Left lung (tissue), 4 donors: ENCODE measurements at regions not wholly inside any gene's neighbourhood (a gene's known extent, or its start where the extent isn't known, plus 50 kb on each side); places are given as distances from the start of the nearest gene placed in this dataset.

ENCODE experiments used
- ATAC-seq: fragments of 200-7000 bp; cut with Tn5 transposase; one replicate; pipeline ENCODE4 v1.9.1; 2020; ENCODE audit warnings: moderate library complexity
- DNase-seq, 4 donors: peaks; one replicate each; pipeline ENCODE4 v3.0.0-alpha.2; 2013 to 2020
- H3K27ac ChIP-seq, 2 donors: fragments of 200-600 bp; sonication (generic) in 1 of 2; one replicate each; pipeline versions ENCODE4 v1.5.0 to v1.8.0; 2020 to 2021
- H3K27me3 ChIP-seq, 2 donors: fragments of 200-600 bp; sonication (generic) in 1 of 2; one replicate each; pipeline versions ENCODE4 v1.5.0 to v1.8.0; 2020 to 2021
- H3K36me3 ChIP-seq, 2 donors: fragments of 200-600 bp; sonication (generic) in 1 of 2; one replicate each; pipeline versions ENCODE4 v1.5.0 to v1.8.0; 2020 to 2021
- H3K4me1 ChIP-seq, 2 donors: fragments of 200-600 bp; one replicate each; pipeline ENCODE4 v1.8.0; 2021
- H3K4me3 ChIP-seq, 2 donors: fragments of 200-600 bp; sonication (generic) in 1 of 2; one replicate each; pipeline versions ENCODE4 v1.5.0 to v1.8.0; 2020 to 2021; ENCODE audit warnings: mild to moderate bottlenecking in 1 of 2
- H3K9me3 ChIP-seq, 2 donors: fragments of 200-600 bp; sonication (generic) in 1 of 2; one replicate each; pipeline versions ENCODE4 v1.5.0 to v1.8.0; 2020 to 2021
- CTCF ChIP-seq, 2 donors: fragments of 200-600 bp; sonication (generic) in 1 of 2; IDR thresholded peaks; one replicate each; pipeline versions ENCODE4 v1.5.0 to v1.8.0; 2021; ENCODE audit warnings: antibody characterized with exemption in 2 of 2
- intact Hi-C, 2 donors: fragments of 100-400 bp; cut with DNase I; formaldehyde crosslinking; loops; one replicate each; pipeline versions ENCODE4 v1.11.2 to v1.14.2; 2022
- donor health status: DM: no; HTN: yes; CAD: no.
- donor health status: DM: no; HTN: no; CAD: no.

- intact Hi-C loops, result no loop called here
- TF ChIP-seq CTCF (IDR thresholded peaks at IDR 0.05), result no peak
- no peaks in the 10 kb centered on the region for H3K4me1 ChIP-seq
- no peaks in the 10 kb centered on the region for H3K9me3 ChIP-seq
- no peaks in the 10 kb centered on the region for H3K36me3 ChIP-seq
- H3K4me3 ChIP-seq, result no peak overlapping the region
- no peaks in the 10 kb centered on the region for H3K27me3 ChIP-seq
- H3K27ac ChIP-seq, result no peak overlapping the region
- ATAC-seq, result no peak
- no peak for DNase-seq
Measured at GRCh38 chrX:8868070-8868773, 67.0 kb upstream of the FAM9A start.

- no peak for DNase-seq
- intact Hi-C loops, result no loop called here
Measured at GRCh38 chrX:8867406-8867805, 66.2 kb upstream of the FAM9A start.

GRCh38 chrX:8864161-8864560 is 63.0 kb upstream of the FAM9A start:
- H3K4me1 ChIP-seq, result no peaks in the 10 kb centered on the region
- no peak overlapping the region for H3K27ac ChIP-seq
- H3K27me3 ChIP-seq, result no peaks in the 10 kb centered on the region
- TF ChIP-seq CTCF (IDR thresholded peaks at IDR 0.05), result no peak
- no peak for DNase-seq
- H3K36me3 ChIP-seq, result no peaks in the 10 kb centered on the region
- intact Hi-C loops, result no loop called here
- H3K9me3 ChIP-seq, result no peaks in the 10 kb centered on the region
- no peak for ATAC-seq
- H3K4me3 ChIP-seq, result no peak overlapping the region

More at GRCh38 chrX:8867406-8867805, 66.2 kb upstream of the FAM9A start:
- no peak overlapping the region for H3K4me3 ChIP-seq
- no peaks in the 10 kb centered on the region for H3K9me3 ChIP-seq
- no peak overlapping the region for H3K27ac ChIP-seq
- no peaks in the 10 kb centered on the region for H3K36me3 ChIP-seq
- no peaks in the 10 kb centered on the region for H3K4me1 ChIP-seq
- TF ChIP-seq CTCF (IDR thresholded peaks at IDR 0.05), result no peak
- H3K27me3 ChIP-seq, result no peaks in the 10 kb centered on the region
- no peak for ATAC-seq

GRCh38 chrX:8861908-8862307 is 60.7 kb upstream of the FAM9A start:
- no peaks in the 10 kb centered on the region for H3K27me3 ChIP-seq
- H3K9me3 ChIP-seq, result no peaks in the 10 kb centered on the region
- ATAC-seq (no peak), DNase-seq (no peak)
- no peaks in the 10 kb centered on the region for H3K4me1 ChIP-seq
- no peak overlapping the region for H3K27ac ChIP-seq
- H3K36me3 ChIP-seq, result no peaks in the 10 kb centered on the region
- TF ChIP-seq CTCF (IDR thresholded peaks at IDR 0.05), result no peak
- intact Hi-C loops, result no loop called here
- H3K4me3 ChIP-seq, result no peak overlapping the region

DNA sequence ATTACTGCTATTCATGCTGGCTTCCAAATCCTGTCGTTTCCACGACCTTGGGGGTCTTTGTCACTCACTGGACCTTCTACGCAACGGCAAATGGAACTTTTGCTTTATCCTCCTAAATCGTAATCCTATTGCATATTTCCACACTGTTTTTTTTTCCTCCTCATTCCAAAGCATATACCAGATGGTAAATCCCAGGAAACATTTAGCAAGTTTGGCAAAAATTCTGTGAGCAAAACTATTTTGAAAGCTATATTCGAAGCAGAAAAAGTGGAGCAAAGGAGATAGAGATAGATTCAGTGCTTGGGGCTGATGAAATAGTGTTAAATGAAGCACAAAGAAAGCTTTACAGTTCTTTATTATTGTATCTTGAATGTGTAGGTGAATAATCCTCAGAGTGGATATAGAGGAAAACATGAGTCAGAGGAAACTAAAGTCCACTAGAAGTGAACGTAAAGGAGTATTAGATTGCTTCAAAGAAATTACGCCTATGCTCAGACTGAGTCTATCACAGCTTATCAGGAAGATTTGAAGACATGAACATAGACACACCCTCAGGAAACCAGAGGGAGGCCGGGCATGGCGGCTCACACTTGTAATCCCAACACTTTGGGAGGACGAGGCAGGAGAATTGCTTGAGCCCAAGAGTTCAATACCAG is 50.2 kb upstream of the FAM9A start:
- no peaks in the 10 kb centered on the region for H3K9me3 ChIP-seq
- peaks cover 0 to 3% of the 10 kb centered on the region in 2 donors for H3K27me3 ChIP-seq
- H3K36me3 ChIP-seq, result no peaks in the 10 kb centered on the region
- no peak overlapping the region for H3K4me3 ChIP-seq
- TF ChIP-seq CTCF (IDR thresholded peaks at IDR 0.05), result no peak
- DNase-seq, result no peak
- no peak overlapping the region for H3K27ac ChIP-seq
- no peak for ATAC-seq
- intact Hi-C loops, result no loop called here
- H3K4me1 ChIP-seq, result no peaks in the 10 kb centered on the region
